H9 (cell line): ENCODE measurements at regions not wholly inside any gene's neighbourhood (a gene's known extent, or its start where the extent isn't known, plus 50 kb on each side); places are given as distances from the start of the nearest gene placed in this dataset.

ENCODE experiments used
- DNase-seq: peaks from one replicate; pipeline ENCODE4 v3.0.0-alpha.2; 2017
- H2AFZ ChIP-seq: one replicate; pipeline ENCODE4 v1.6.1; 2013; ENCODE audit warnings: mild to moderate bottlenecking, low read length, control low read depth, moderate library complexity
- H2AK5ac ChIP-seq: 2 replicates; pipeline ENCODE4 v1.6.1; 2013; ENCODE audit warnings: low read length, control low read depth, mixed read lengths; ENCODE audit not compliant: insufficient read length
- H2BK120ac ChIP-seq: one replicate; pipeline ENCODE4 v1.6.1; 2013; ENCODE audit warnings: low read depth, mild to moderate bottlenecking, low read length, control low read depth, inconsistent platforms; ENCODE audit not compliant: poor library complexity, severe bottlenecking
- H2BK12ac ChIP-seq: 2 replicates; pipeline ENCODE4 v1.6.1; 2013; ENCODE audit warnings: low read length, control low read depth, mixed read lengths, low read depth; ENCODE audit not compliant: insufficient read length
- H2BK15ac ChIP-seq: 2 replicates; pipeline ENCODE4 v1.6.1; 2013; ENCODE audit warnings: low read depth, low read length, control low read depth
- H2BK20ac ChIP-seq: one replicate; pipeline ENCODE4 v1.6.1; 2013; ENCODE audit warnings: low read depth, mild to moderate bottlenecking, low read length, control low read depth, inconsistent platforms; ENCODE audit not compliant: poor library complexity, severe bottlenecking
- H2BK5ac ChIP-seq: 2 replicates; pipeline ENCODE4 v1.6.1; 2013; ENCODE audit warnings: low read length, control low read depth, mixed read lengths; ENCODE audit not compliant: insufficient read length
- H3K14ac ChIP-seq: 2 replicates; pipeline ENCODE4 v1.6.1; 2013; ENCODE audit warnings: low read length, control low read depth; ENCODE audit not compliant: insufficient read depth
- H3K18ac ChIP-seq: 2 replicates; pipeline ENCODE4 v1.6.1; 2013; ENCODE audit warnings: low read depth, mild to moderate bottlenecking, mixed read lengths, low read length, control low read depth; ENCODE audit not compliant: insufficient read length
- H3K23ac ChIP-seq: 2 replicates; pipeline ENCODE4 v1.6.1; 2013; ENCODE audit warnings: low read length, control low read depth, mixed read lengths, low read depth; ENCODE audit not compliant: insufficient read length
- H3K23me2 ChIP-seq: 2 replicates; pipeline ENCODE4 v1.6.1; 2013; ENCODE audit warnings: low read depth, mild to moderate bottlenecking, mixed read lengths, low read length, control low read depth; ENCODE audit not compliant: insufficient read length, poor library complexity, severe bottlenecking
- H3K27ac ChIP-seq: 2 replicates; pipeline ENCODE4 v1.5.1; 2013; ENCODE audit warnings: low read length, control low read depth, mixed read lengths, low read depth; ENCODE audit not compliant: insufficient read length
- H3K27me3 ChIP-seq: 2 replicates; pipeline ENCODE4 v1.6.1; 2013; ENCODE audit warnings: low read length, control low read depth, inconsistent platforms; ENCODE audit not compliant: insufficient read depth
- H3K4ac ChIP-seq: 2 replicates; pipeline ENCODE4 v1.6.1; 2013; ENCODE audit warnings: low read depth, mild to moderate bottlenecking, control low read depth, inconsistent platforms, low read length, moderate library complexity
- H3K4me1 ChIP-seq: 2 replicates; pipeline ENCODE4 v1.6.1; 2013; ENCODE audit warnings: low read length, control low read depth, inconsistent platforms; ENCODE audit not compliant: insufficient read depth
- H3K4me2 ChIP-seq: 2 replicates; pipeline ENCODE4 v1.6.1; 2013; ENCODE audit warnings: low read length, control low read depth, mixed read lengths; ENCODE audit not compliant: insufficient read length, insufficient read depth
- H3K56ac ChIP-seq: 2 replicates; pipeline ENCODE4 v1.6.1; 2013; ENCODE audit warnings: low read depth, mild to moderate bottlenecking, mixed read lengths, low read length, control low read depth; ENCODE audit not compliant: insufficient read length
- H3K79me1 ChIP-seq: 2 replicates; pipeline ENCODE4 v1.6.1; 2013; ENCODE audit warnings: low read depth, mild to moderate bottlenecking, moderate library complexity, low read length, control low read depth, inconsistent platforms; ENCODE audit not compliant: insufficient read depth, poor library complexity, severe bottlenecking
- H3K79me2 ChIP-seq: 2 replicates; pipeline ENCODE4 v1.6.1; 2013; ENCODE audit warnings: low read length, control low read depth, inconsistent platforms; ENCODE audit not compliant: insufficient read depth
- H3K9ac ChIP-seq: 2 replicates; pipeline ENCODE4 v1.6.1; 2013; ENCODE audit warnings: low read length, control low read depth, mixed read lengths; ENCODE audit not compliant: insufficient read length; ENCODE audit errors: extremely low read depth
- H3K9me3 ChIP-seq: one replicate; pipeline ENCODE4 v1.6.1; 2013; ENCODE audit warnings: low read depth, low read length, inconsistent platforms; ENCODE audit not compliant: control insufficient read depth
- H3T11ph ChIP-seq: one replicate; pipeline ENCODE4 v1.6.1; 2013; ENCODE audit warnings: mild to moderate bottlenecking, low read length, control low read depth, inconsistent platforms
- H4K20me1 ChIP-seq: one replicate; pipeline ENCODE4 v1.6.1; 2013; ENCODE audit not compliant: control insufficient read depth, insufficient read length, insufficient read depth
- H4K5ac ChIP-seq: 2 replicates; pipeline ENCODE4 v1.6.1; 2013; ENCODE audit warnings: low read depth, mild to moderate bottlenecking, mixed read lengths, low read length, control low read depth; ENCODE audit not compliant: insufficient read length
- H4K8ac ChIP-seq: replicated peaks from 2 replicates; pipeline ENCODE4 v1.6.1; 2013; ENCODE audit warnings: low read length, control low read depth, mixed read lengths, low read depth; ENCODE audit not compliant: insufficient read length
- H4K91ac ChIP-seq: 2 replicates; pipeline ENCODE4 v1.6.1; 2013; ENCODE audit warnings: low read depth, mild to moderate bottlenecking, moderate library complexity, mixed read lengths, low read length, control low read depth; ENCODE audit not compliant: insufficient read length
- H3K27ac Mint-ChIP-seq, 3 experiments: 2 replicates in 2 of 3; 3 replicates in 1 of 3; pipeline ENCODE4 v1.8.0; 2020 to 2021; ENCODE audit warnings: mixed read lengths in 3 of 3, mild to moderate bottlenecking in 1 of 3, moderate library complexity in 1 of 3
- H3K27me3 Mint-ChIP-seq: 2 replicates; pipeline ENCODE4 v1.8.0; 2021; ENCODE audit warnings: low read depth, mild to moderate bottlenecking, moderate library complexity, mixed read lengths
- H3K36me3 Mint-ChIP-seq, 3 experiments: 2 replicates in 2 of 3; 3 replicates in 1 of 3; pipeline ENCODE4 v1.8.0; 2020 to 2021; ENCODE audit warnings: low read depth in 3 of 3, mixed read lengths in 3 of 3; ENCODE audit not compliant: insufficient read depth in 1 of 3
- H3K4me1 Mint-ChIP-seq, 2 experiments: 2 replicates each; pipeline ENCODE4 v1.8.0; 2020; ENCODE audit warnings: mixed read lengths in 2 of 2
- H3K4me3 Mint-ChIP-seq, 2 experiments: 2 replicates in 1 of 2; 3 replicates in 1 of 2; pipeline ENCODE4 v1.8.0; 2020 to 2021; ENCODE audit warnings: mild to moderate bottlenecking in 2 of 2, mixed read lengths in 2 of 2, moderate library complexity in 1 of 2
- H3K9me3 Mint-ChIP-seq, 2 experiments: 2 replicates in 1 of 2; 3 replicates in 1 of 2; pipeline ENCODE4 v1.8.0; 2020; ENCODE audit warnings: mild to moderate bottlenecking in 2 of 2, mixed read lengths in 2 of 2, moderate library complexity in 1 of 2
- WGBS: extraction: QIAGEN DNeasy Blood & Tissue Kit; methylation state at CpG from one replicate; pipeline ENCODE4 v1.1.7; 2013; ENCODE audit warnings: missing lambda C conversion rate, low lambda C conversion rate, mixed read lengths; ENCODE audit not compliant: insufficient read length; ENCODE audit errors: extremely low coverage; 5-methylcytosine and 5-hydroxymethylcytosine counted together
- TF ChIP-seq, protein P1 (sequence below): fragments of 200-600 bp; sonication (generic); conservative IDR thresholded peaks from 3 replicates; pipeline ENCODE4 v1.8.0; 2021; ENCODE audit warnings: antibody characterized with exemption, mild to moderate bottlenecking

DNA sequence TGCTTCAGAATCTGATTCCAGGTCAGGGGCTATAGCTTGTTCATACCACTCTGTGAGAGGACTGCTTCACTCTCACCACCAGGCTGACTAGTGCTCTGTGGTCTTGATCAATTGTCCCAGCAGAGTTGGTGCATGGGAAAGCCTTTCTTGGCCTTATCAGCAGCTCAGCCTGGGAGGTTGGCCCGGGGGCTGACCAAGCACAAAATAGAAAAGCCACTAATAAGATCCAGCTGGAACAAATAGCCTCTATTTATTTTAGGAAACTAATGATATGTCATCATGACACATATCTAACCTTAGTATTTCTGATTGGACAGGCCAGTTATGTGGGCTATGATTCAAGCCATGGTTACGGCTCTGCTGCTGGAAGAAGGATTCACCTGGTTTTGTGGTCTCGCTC lies 134.2 kb downstream of the GDAP2 start:
- no peaks in the 10 kb centered on the region for H3K27me3 Mint-ChIP-seq
- Histone ChIP-seq H3K14ac (no peak overlapping the region), H4K91ac (no peak overlapping the region), H4K20me1 (no peaks in the 10 kb centered on the region), H2BK5ac (no peak overlapping the region), H2BK120ac (no peak overlapping the region), H3K4me2 (no peak overlapping the region), H3K4ac (no peak overlapping the region), H3K56ac (no peak overlapping the region), H3K9me3 (no peaks in the 10 kb centered on the region), H3K79me1 (no peaks in the 10 kb centered on the region), H3K23ac (no peak overlapping the region), H2BK15ac (no peak overlapping the region), H3K9ac (no peak overlapping the region), H3K27ac (no peak overlapping the region), H3K27me3 (no peaks in the 10 kb centered on the region), H2BK20ac (no peak overlapping the region), H4K5ac (no peak overlapping the region), H3K79me2 (no peaks in the 10 kb centered on the region), H3K18ac (no peak overlapping the region), H3K4me1 (no peaks in the 10 kb centered on the region), H3K23me2 (no peaks in the 10 kb centered on the region), H4K8ac (no peak overlapping the region), H3T11ph (no peak overlapping the region), H2AK5ac (no peak overlapping the region), H2AFZ (no peak overlapping the region), H2BK12ac (no peak overlapping the region)
- H3K27ac Mint-ChIP-seq, result no peak overlapping the region
- H3K9me3 Mint-ChIP-seq, result peaks cover 0 to 5% of the 10 kb centered on the region in 2 experiments; a peak in 2 of 5 replicates
- H3K4me1 Mint-ChIP-seq, result no peaks in the 10 kb centered on the region
- H3K4me3 Mint-ChIP-seq, result no peak overlapping the region
- H3K36me3 Mint-ChIP-seq, result no peaks in the 10 kb centered on the region
- TF ChIP-seq, protein P1, sequence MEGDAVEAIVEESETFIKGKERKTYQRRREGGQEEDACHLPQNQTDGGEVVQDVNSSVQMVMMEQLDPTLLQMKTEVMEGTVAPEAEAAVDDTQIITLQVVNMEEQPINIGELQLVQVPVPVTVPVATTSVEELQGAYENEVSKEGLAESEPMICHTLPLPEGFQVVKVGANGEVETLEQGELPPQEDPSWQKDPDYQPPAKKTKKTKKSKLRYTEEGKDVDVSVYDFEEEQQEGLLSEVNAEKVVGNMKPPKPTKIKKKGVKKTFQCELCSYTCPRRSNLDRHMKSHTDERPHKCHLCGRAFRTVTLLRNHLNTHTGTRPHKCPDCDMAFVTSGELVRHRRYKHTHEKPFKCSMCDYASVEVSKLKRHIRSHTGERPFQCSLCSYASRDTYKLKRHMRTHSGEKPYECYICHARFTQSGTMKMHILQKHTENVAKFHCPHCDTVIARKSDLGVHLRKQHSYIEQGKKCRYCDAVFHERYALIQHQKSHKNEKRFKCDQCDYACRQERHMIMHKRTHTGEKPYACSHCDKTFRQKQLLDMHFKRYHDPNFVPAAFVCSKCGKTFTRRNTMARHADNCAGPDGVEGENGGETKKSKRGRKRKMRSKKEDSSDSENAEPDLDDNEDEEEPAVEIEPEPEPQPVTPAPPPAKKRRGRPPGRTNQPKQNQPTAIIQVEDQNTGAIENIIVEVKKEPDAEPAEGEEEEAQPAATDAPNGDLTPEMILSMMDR, result no peak
- no peak for DNase-seq
- WGBS, result no CpG with 5 or more reads among the region's 3 CpGs
